Stimulated activated CD4-positive, alpha-beta T cell treated with anti-CD3 and anti-CD28 coated beads, TNF-alpha, amount 100 ng/mL, for 48 hours (primary cell): ENCODE measurements at regions not wholly inside any gene's neighbourhood (a gene's known extent, or its start where the extent isn't known, plus 50 kb on each side); places are given as distances from the start of the nearest gene placed in this dataset.
"Not testable (repeated sequence)": the region's sequence is repeated elsewhere in the genome, so short reads cannot be mapped to it uniquely, and the experiment has no call there.

Source experiments
- DNase-seq, 3 donors: peaks; one replicate each; pipeline ENCODE4 v3.0.0-alpha.2; 2020; ENCODE audit warnings: low read depth in 3 of 3

DNA sequence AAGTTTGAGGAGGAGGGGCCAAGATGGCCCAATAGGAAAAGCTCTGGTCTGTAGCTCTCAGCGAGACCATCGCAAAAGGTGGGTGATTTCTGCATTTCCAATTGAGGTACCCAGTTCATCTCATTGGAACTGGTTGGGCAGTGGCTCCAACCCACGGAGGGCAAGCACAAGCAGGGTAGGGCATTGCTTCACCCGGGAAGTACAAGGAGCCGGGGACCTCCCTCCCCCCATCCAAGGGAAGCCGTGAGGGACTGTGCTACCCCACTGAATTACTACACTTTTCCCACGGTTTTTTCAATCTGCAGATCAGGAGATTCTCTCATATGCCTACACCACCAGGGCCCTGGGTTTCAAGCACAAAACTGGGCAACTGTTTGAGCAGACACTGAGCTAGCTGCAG lies 58.0 kb upstream of the EFCAB3 start:
- no peak for DNase-seq

DNA sequence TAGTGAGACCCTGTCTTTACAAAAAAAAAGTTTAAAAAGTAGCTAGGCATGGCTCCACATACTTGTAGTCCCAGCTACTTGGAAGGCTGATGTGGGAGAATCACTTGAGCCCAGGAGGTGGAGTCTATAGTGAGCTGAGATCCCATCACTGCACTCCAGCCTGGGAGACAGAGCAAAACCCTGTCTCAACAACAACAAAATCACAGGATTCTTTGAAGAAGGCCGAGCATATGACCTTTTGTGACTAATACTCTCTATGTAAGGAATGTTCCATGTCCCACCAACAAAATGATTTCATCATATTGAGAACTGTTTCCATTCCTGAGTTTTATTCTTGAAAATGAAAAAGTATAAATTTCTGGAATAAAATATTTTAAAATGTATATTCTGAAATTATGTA lies 58.9 kb upstream of the EFCAB3 start:
- DNase-seq, result no peak

DNA sequence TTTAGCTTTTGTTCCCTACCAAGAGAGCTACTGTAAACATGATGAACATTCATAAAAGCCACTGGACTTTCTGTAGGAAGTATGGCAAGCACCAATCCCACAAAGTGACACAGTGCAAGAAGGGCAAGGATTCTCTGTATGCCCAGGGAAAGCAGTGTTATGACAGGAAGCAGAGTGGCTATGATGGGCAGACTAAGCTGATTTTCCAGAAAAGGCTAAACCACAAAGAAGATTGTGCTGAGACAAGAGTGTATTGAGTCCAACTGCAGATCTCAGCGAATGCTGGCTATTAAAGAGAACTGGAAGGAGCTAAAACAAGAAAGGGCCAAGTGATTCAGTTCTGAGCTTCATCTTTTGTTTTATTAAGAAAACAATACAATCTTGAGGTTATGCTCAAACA lies 60.5 kb upstream of the EFCAB3 start:
- no peak for DNase-seq

DNA sequence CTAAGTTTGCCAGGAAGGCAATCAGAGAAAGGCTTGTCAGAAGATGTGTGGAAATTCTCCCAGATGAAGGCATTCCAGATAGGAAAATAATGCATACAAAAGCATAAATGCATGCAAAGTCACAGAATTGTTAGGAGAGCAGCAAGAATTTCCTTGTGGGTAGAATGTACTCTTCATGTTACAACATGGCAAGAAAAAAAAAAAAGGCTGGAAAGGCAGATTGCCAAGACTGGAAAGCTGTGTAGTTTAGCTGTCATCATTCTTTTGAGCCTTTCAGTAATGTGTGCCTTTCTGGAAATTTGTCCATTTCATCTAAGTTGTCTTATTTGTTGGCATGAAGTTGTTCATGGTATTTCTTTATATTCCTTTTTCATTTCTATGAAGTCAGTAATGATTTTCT lies 71.0 kb upstream of the EFCAB3 start:
- DNase-seq, result no peak

DNA sequence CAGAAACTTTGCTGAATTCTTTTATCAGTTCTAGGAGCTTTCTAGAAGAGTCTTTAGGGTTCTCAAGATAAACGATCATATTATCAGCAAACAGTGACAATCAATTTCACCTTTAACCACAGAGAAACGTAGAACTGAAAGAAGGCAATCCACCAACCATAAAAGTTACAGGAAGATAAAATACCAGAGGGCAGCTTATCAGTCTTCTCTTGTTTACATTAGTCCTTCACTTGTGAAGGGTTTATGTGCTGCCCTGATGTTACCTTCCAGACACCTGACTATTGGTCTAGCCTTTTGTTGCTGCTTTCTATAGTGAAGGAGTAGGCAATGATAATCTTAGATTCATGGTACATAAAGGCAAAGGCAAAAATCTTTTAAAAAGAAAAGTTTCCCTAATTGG lies 73.2 kb upstream of the EFCAB3 start:
- DNase-seq, result no peak

DNA sequence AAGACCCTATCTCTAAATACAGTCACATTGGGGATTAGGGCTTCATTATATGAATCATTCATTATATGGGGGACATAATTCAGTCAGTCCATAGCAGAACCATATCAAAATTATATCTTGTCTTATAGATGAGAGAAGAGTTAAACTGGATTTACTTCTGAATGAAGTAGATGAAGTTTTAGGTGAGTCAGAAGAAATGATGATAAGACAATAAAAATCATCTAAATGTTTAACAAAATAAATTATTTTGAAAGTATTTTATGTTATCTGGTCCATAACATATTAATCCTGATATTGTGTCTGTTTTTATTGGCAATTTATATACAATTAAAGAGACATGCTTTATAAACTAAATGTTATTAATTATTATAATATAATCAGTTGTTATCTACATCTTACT lies 76.9 kb upstream of the EFCAB3 start:
- no peak for DNase-seq

DNA sequence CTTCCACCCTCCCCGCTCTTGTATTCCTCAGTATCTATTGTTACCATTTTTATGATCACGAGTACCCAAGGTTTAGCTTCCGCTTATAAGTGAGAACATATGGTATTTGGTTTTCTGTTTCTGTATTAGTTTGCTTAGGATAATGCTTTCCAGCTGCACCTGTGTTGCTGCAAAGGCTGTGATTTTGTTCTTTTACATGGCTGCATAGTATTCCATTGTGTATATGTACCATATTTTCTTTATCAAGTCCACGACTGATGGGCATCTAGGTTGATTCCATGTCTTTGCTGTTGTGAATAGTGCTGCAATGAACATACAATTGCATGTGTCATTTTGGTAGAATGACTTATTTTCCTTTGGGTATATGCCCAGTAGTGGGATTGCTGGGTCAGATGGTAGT lies 79.7 kb upstream of the EFCAB3 start:
- no peak for DNase-seq

DNA sequence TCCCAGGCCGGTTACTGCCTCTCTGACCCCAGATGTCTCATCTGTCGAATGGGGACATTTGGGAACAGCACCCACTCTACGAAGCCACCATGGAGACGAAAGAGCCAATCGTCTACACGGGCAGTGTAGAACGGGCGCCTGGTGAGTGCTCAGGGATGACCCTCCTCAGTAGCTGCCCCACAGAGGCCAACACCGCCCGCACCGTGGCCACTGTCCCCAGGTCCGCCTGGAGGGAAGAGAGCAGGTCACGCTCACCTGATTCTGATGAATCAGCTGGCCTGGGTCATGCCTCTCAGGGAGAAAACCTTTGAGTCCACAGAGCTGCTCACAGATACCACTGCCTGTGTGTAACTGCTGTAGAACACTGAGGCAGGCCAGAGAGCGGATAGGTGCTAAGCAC lies 105.1 kb upstream of the EFCAB3 start:
- not testable (repeated sequence) for DNase-seq

DNA sequence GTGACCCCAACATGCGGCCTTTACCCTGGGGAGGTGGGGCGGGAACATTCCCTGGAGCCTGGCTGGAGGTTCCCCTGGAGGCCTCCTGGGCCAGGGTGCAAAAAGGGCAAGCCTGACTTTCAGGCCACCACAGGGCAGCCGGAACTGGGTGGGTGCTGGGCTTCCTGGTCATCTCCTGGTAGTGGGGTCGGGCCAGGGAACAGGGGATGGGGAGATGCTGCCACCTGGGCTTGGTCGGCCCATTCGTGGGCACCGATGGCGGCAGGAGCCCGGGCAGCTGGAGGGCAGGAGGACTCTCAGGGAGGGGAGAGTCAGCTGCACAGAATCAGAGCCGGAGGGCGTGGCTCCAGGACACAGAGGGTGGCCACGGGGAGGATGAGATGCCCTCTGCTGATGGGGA lies 112.0 kb upstream of the EFCAB3 start:
- DNase-seq, result not testable (repeated sequence)

DNA sequence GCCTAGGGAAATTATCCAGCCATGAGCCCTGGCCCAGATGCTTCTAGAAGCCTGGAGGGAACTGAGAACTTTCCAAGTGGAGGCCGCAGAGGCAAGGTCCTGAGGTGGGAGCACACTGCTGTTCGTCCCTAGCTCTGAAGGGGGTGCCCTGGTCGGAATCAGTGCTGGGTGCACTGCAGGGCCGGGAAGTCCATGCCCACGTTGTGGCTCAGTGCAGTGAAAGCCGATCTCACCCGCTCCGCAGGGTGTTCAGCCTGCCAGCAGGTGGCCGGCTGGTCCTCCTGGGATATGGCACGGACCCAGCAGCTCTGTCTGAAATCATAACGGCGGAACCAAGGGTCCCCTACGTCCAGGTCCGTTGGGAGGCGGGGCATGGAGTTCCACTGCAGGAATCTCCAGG lies 115.4 kb upstream of the EFCAB3 start:
- not testable (repeated sequence) for DNase-seq

DNA sequence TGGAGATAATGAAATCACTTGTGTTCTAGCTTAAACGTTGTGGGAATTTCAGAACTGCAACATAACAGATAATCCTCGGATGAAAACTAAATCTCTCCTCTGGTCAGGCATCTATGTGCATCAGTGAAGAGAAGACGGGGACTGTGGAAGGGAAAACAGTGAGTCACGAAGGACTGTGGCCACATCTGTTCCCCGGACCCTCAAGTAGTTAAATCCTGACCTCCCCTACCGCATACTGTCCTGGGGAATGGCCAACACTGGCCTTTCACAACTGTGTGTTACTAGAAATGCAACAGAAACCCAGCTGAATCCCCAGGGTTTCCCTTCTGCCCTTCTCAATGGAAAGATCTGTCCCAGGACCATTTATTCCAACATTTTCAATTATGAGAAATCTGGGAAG lies 124.6 kb upstream of the EFCAB3 start:
- DNase-seq, result not testable (repeated sequence)

DNA sequence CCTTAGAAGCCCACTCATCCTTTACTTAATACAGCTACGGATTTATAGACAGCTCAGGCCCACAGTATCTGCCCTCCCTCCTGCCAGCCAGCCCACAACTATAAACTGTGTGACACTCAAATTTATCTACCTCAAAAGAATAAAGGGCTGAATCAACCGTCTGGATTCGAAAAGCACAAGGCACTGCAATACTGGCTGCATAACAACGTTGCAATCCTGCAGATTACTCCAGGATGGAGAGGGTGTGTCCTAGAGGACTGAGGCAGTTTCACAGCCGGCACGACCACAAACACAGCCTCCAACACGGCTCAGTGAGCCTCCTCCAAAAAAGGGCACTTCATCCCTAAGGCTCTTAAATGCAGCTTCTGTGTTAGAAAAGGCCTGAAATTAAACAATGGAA lies 138.3 kb upstream of the EFCAB3 start:
- not testable (repeated sequence) for DNase-seq

DNA sequence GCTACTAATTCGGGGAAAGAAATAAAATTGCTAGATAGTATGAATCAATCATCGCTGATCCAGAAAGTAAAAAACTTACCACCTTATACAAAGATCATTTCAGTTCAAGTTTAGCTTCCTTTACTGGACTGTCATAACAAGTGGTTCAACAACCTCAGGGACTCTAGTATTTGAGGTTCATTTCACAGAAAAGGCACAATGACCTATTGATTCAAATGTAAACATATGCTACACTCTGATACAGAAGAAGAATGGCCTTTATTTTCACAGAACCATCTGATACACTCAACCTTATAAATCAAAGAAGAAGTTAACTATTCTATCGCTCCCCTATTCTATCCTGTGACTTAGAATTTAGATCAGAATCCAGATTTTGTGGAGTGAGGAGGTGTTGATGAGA lies 140.8 kb upstream of the EFCAB3 start:
- not testable (repeated sequence) for DNase-seq

DNA sequence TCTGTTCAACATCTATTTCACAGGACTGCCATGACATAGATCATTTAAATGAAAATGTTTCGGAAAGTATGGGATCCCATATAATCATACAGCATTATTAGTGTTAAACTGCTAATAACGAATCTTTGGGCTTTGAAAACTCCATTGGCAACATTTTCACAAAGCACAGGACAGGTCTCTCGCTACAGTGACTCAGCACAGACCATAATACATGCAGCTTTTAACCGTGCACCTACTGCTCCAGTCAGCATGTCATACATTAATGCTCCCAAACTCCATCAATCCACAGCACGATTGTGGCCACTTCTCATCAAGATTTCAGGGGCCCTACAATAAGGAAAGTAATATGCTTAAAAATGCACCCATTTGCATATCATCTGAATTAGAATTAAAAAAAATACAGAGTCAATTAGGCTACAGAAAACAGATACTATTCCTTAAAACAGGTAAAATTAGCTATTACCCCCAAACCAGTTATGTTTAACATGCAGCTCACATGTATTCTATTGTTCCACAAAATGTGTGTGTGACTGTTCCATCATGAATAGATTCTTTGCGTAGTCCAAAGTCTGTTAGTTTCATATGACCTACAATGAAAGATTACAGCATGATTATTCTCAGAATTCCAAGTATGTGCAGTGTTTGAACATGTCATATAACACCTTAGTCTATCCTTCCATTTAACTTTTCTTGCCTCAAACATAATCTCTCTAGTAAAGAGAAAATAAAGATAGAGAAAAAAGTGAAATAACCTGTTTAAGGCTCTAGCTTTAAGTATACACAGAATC lies 141.6 kb upstream of the EFCAB3 start:
- not testable (repeated sequence) for DNase-seq

DNA sequence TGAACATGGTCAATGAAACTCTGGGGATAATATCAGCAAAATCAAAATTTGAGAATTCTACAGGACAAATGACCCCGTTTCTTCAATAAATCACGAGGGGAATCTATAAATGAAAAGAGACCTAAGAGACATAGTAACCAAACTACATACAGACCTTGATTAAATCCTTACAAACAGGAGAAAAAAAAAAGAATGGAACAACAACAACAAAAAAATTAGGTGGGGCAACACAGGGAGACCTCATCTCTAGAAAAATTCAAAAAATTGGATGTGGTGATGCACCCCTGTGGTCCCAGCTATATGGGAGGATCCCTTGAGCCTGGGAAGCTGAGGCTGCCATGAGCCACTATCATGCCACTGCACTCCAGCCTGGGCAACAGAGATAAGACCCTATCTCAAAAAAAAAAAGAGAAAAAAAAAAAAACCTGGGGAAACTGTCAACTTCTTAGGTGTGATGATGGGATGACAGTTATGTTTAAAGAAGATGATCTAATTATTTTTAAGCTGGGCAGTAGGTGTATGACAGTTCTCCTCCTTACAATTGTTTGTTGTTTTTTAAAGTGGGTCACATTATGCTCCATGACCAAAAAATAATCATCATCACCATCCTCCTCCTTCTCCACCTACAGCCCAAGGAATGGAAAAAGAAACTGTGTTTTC lies 146.4 kb upstream of the EFCAB3 start:
- not testable (repeated sequence) for DNase-seq

DNA sequence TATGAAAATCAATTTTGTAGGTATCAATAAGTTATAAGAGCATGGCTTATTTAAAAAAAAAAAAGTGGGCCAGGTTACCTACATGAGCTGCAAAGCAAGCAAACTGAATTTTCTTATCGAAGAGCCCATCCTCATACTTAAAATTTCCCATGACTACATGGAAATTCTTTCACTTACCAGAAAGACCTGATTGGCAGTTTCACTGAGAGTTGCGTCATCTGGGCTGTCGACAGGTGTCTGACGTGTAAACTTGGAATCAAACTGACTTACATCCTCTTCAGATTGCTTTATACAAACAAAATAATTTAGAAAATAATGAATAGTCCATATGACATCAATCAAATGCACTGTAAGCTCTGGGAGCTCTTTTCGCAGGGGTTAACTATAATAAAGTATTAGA lies 149.1 kb upstream of the EFCAB3 start:
- not testable (repeated sequence) for DNase-seq

DNA sequence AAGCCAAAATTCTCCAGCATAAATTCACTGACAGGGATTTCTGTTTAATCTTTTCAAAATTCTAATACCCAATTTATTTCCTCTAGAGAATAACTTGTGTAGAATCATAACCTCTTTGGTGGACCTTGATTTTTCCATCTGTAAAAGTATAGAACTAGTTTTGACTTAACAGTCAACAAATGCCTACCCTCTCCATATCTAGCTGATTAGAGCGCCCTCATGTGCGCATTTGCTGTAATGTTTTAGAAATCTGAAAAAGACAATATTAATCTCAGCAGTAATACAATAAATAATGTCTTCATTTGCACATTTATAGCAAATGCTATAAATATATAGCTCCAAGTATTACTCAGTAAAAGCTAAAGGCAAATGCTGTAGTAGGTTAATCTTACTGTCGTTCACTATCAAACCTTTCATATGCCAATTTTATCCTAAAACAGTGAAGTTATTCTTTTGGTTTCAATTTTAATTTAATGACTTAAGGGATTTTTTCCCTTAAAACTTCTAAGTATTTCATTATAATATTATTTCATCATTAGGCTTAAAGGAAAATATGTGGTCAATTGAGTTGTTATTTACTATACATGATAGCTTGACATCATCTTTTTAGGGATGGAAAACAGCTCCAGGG lies 153.6 kb upstream of the EFCAB3 start:
- DNase-seq, result peak in 1 of 3 donors; percentile 4

DNA sequence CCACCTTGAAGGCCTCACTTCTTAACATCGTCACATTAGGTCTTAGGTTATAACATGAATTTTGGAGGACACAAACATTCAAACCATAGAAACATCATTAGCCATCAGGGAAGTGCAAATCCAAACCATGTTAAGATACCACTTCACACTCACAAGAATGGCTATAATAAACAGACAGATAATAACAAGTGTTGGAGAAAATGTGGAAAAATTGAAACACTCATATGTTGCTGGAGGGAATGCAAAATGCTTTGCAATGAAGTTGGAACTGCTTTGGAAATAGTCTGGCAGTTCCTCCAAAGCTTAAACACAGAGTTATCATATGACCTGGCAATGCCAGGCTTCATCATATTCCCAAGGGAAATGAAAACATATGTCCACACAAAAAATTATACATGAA lies 156.8 kb upstream of the EFCAB3 start:
- DNase-seq, result not testable (repeated sequence)

DNA sequence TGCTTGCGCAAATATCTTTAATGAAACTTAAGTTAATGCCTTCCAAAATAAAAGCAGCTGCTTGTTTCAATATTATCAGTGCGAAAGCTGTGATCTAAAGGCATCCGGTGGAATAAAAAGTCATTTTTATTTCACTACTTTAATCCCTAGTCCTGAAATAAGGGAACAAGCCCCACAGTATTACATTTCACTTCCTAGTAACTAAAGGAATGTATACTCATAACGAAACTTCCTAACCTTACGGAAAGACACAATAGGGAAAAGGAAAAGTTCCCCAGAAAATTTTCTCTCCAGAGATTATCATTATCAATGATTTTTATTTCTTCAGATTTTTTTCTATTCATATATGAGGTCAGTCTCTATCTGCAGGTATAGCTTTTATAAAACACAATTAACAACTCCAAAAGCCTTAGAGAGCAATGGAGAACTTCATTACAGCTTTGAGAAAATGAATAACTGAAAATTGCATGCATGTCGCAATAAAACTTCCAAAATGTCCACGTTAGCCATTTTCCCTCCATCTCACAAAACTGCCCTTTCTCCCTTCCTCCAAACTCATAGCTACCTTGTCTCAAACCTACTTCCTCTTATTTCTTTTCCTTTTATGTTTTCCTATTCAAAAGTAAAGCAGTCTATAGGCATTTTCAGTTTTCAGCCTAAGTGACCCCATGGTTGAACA lies 154.3 kb upstream of the MED13 start:
- no peak for DNase-seq

DNA sequence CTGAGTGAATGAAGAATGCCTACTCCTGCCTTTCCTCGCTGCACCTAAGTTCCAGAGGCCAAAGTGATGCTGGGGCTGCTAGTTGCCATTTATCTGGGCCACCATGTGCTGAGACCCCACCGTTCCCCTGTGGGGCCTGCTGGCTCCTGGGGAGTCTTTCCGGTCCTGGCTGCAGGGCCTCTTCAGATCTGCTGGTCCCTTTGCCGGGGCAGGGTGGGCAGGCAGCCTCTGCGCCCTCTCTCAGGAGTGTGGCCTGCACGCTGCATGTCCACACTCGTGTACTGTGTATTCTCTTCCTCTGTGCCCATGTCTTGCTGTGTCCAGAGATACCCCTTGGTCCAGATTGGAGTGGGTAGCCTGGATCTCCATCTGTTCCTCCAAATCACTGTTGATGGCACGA lies 151.8 kb upstream of the MED13 start:
- no peak for DNase-seq

DNA sequence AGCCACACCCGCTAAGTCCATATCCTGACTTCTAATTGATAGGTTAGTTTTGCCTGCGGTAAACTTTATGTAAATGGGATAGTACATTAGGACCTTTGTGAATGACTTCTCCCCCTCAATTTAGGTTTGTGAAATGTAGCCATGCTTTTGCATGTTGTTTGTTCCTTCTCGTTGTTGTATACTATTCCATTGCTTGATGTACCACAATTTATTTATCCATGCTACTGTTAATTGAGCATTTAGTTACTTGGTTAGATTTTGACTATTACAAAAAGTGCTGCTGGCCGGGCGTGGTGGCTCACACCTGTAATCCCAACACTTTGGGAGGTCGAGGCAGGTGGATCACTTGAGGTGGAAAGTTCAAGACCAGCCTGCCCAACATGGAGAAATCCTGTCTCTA lies 150.8 kb upstream of the MED13 start:
- not testable (repeated sequence) for DNase-seq

DNA sequence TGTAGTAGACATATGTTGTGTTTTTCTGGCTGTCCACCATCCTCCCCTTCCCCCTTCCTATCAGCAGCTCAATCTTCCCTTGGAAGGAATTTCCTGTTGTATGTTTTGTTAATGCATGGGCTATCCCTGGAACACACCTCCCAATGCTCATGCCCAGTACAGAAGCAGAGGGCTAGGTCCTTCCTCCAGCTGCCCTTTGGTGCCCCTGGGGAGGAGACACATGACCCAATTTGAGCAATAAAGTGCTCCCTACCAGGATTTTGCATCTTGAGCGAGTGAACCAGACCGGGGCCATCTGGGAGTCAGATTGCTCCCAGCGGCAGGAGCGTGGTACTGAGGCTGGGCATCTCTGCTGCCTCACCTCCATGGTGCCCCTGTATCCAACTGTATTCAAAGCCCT lies 141.5 kb upstream of the MED13 start:
- no peak for DNase-seq
